Adrenal gland (tissue), 9 donors: ENCODE measurements at regions not wholly inside any gene's neighbourhood (a gene's known extent, or its start where the extent isn't known, plus 50 kb on each side); places are given as distances from the start of the nearest gene placed in this dataset.

Experiments used
- DNase-seq, 7 donors: peaks; one replicate each; pipeline ENCODE4 v3.0.0-alpha.2; 2019 to 2020
- H3K27ac ChIP-seq, 5 donors: fragments of 200-600 bp; sonication (generic) in 4 of 5; 1 replicate in 3 of 5; 2 replicates in 2 of 5; pipeline versions ENCODE4 v1.5.1 to v1.8.0; 2016 to 2020; ENCODE audit warnings: mild to moderate bottlenecking in 1 of 5
- H3K27me3 ChIP-seq: fragments of 200-600 bp; 2 replicates; pipeline ENCODE4 v1.8.0; 2021
- H3K36me3 ChIP-seq, 2 donors: fragments of 200-600 bp; replicated peaks in 1 of 2; 1 replicate in 1 of 2; 2 replicates in 1 of 2; pipeline versions ENCODE4 v1.5.1 to v1.8.0; 2018 to 2022
- H3K4me1 ChIP-seq, 2 donors: fragments of 200-600 bp; replicated peaks in 1 of 2; 1 replicate in 1 of 2; 2 replicates in 1 of 2; pipeline versions ENCODE4 v1.5.1 to v1.8.0; 2018 to 2021
- H3K4me3 ChIP-seq, 4 donors: fragments of 200-600 bp; sonication (generic) in 3 of 4; one replicate each; pipeline ENCODE4 v1.5.1; 2016 to 2018
- H3K9me3 ChIP-seq, 3 donors: fragments of 200-600 bp; sonication (generic) in 1 of 3; replicated peaks in 1 of 3; 1 replicate in 2 of 3; 2 replicates in 1 of 3; pipeline versions ENCODE4 v1.5.1 to v1.8.0; 2016 to 2021
- POLR2A ChIP-seq, 2 donors: fragments of 450-650 bp; IDR thresholded peaks; one replicate each; pipeline ENCODE4 v1.6.1; 2017; ENCODE audit warnings: antibody characterized with exemption in 2 of 2, mild to moderate bottlenecking in 2 of 2, moderate library complexity in 1 of 2
- WGBS, 4 donors: extraction: QIAGEN DNeasy Blood & Tissue Kit in 2 of 4; methylation state at CpG; one replicate each; pipeline versions ENCODE4 v1.1.5 to v1.1.7; 2013 to 2017; 5-methylcytosine and 5-hydroxymethylcytosine counted together
- intact Hi-C, 2 donors: fragments of 100-400 bp; cut with DNase I; formaldehyde crosslinking; loops; one replicate each; pipeline versions ENCODE4 v1.14.1 to v1.15.0; 2022 to 2023
- TF ChIP-seq, protein P1 (sequence below), 6 experiments: fragments of 450-650 bp in 4 of 6; fragments of 200-600 bp in 2 of 6; sonication (generic) in 1 of 6; IDR thresholded peaks; 1 replicate in 5 of 6; 2 replicates in 1 of 6; pipeline versions ENCODE4 v1.5.1 to v1.8.0; 2016 to 2021; ENCODE audit warnings: antibody characterized with exemption in 6 of 6, mild to moderate bottlenecking in 2 of 6, moderate library complexity in 1 of 6
- donor health status: healthy with polysubstance abuse.
- donor health status: Bipolar disorder and iron deficiency.
- donor health status: DM: yes; HTN: yes; CAD: no.
- donor health status: DM: no; HTN: no; CAD: no.
- donor health status: DM: no; HTN: no; CAD: no.

GRCh38 chr10:117868151-117868550 is 178.6 kb downstream of the RAB11FIP2 start:
- intact Hi-C loops = no loop called here
- DNase-seq = no peak
- Histone ChIP-seq H3K27me3 (no peaks in the 10 kb centered on the region), H3K4me1 (no peaks in the 10 kb centered on the region), H3K9me3 (no peaks in the 10 kb centered on the region), H3K27ac (no peak overlapping the region), H3K36me3 (no peaks in the 10 kb centered on the region), H3K4me3 (no peak overlapping the region)
- WGBS, 4 donors = 77 to 86% (median 79%) methylated on average over 9 of the region's 9 CpGs
- TF ChIP-seq, protein P1, sequence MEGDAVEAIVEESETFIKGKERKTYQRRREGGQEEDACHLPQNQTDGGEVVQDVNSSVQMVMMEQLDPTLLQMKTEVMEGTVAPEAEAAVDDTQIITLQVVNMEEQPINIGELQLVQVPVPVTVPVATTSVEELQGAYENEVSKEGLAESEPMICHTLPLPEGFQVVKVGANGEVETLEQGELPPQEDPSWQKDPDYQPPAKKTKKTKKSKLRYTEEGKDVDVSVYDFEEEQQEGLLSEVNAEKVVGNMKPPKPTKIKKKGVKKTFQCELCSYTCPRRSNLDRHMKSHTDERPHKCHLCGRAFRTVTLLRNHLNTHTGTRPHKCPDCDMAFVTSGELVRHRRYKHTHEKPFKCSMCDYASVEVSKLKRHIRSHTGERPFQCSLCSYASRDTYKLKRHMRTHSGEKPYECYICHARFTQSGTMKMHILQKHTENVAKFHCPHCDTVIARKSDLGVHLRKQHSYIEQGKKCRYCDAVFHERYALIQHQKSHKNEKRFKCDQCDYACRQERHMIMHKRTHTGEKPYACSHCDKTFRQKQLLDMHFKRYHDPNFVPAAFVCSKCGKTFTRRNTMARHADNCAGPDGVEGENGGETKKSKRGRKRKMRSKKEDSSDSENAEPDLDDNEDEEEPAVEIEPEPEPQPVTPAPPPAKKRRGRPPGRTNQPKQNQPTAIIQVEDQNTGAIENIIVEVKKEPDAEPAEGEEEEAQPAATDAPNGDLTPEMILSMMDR (IDR thresholded peaks at IDR 0.05) = no peak
- no peak for TF ChIP-seq POLR2A (IDR thresholded peaks at IDR 0.05)

- H3K4me1 ChIP-seq = no peaks in the 10 kb centered on the region
- no peaks in the 10 kb centered on the region for H3K9me3 ChIP-seq
- TF ChIP-seq, protein P1 (IDR thresholded peaks at IDR 0.05) = no peak
- no peak for TF ChIP-seq POLR2A (IDR thresholded peaks at IDR 0.05)
- no peaks in the 10 kb centered on the region for H3K36me3 ChIP-seq
- H3K4me3 ChIP-seq = no peak overlapping the region
- WGBS, 4 donors = 66 to 74% (median 70%) methylated on average over 2 of the region's 2 CpGs
- no peak for DNase-seq
- H3K27ac ChIP-seq = no peak overlapping the region
- H3K27me3 ChIP-seq = no peaks in the 10 kb centered on the region
- intact Hi-C loops = no loop called here
Measured at GRCh38 chr10:117875793-117876192, 170.9 kb downstream of the RAB11FIP2 start.

DNA sequence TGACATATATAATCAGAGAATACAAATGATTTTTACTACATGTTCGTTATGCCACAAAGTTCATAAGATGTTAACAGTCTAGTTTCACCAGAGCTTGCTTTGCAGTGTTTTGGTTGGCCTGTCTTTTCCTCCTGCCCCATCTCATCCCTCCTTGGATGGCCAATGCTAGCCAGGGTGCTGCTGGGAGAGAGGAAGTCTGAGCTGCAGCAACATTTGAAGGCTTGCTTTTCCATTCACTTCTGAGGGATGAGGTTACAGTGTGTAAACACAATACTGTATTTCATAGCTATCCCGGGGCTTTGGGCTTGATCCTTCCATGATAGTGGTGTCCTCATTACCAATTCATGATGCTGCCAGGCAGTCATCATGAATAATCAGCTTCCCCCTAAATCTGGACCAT is 170.5 kb downstream of the RAB11FIP2 start:
- intact Hi-C loops = no loop called here
- TF ChIP-seq, protein P1 (IDR thresholded peaks at IDR 0.05) = no peak
- no peak for TF ChIP-seq POLR2A (IDR thresholded peaks at IDR 0.05)
- Histone ChIP-seq H3K36me3 (no peaks in the 10 kb centered on the region), H3K27me3 (no peaks in the 10 kb centered on the region), H3K4me3 (no peak overlapping the region), H3K27ac (no peak overlapping the region), H3K4me1 (no peaks in the 10 kb centered on the region), H3K9me3 (no peaks in the 10 kb centered on the region)
- 56 to 67% (median 63%) methylated on average over 2 of the region's 2 CpGs for WGBS, 4 donors
- no peak for DNase-seq

DNA sequence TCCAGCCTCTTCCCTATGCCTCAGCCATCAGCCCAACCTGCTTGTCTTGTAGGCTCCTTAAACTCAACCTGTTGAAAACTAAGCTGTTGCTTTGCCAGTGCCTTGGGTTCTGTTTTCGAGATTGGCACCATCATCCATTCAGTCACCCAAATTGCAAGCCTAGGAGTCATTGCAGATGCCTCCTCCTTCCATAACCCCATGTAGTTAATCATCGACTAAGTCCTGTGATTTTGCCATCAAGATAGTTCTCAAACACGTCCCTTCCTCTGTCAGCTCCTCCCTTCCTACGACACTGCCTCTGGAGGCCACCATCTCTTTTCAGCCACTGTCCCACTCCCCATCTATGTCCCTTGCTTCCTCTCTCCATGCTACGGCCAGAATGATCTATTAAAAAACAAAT is 168.1 kb downstream of the RAB11FIP2 start:
- WGBS, 4 donors = 70 to 79% (median 76%) methylated on average over 5 of the region's 5 CpGs
- Histone ChIP-seq H3K27ac (no peak overlapping the region), H3K4me3 (no peak overlapping the region), H3K36me3 (no peaks in the 10 kb centered on the region), H3K27me3 (no peaks in the 10 kb centered on the region), H3K4me1 (no peaks in the 10 kb centered on the region), H3K9me3 (no peaks in the 10 kb centered on the region)
- TF ChIP-seq POLR2A (IDR thresholded peaks at IDR 0.05) = no peak
- TF ChIP-seq, protein P1 (IDR thresholded peaks at IDR 0.05) = no peak
- DNase-seq = no peak
- intact Hi-C loops = no loop called here
